Stimulated activated naive CD4-positive, alpha-beta T cell treated with Interleukin-2 at 50 U/mL for 16 hours (primary cell): ENCODE measurements at regions not wholly inside any gene's neighbourhood (a gene's known extent, or its start where the extent isn't known, plus 50 kb on each side); places are given as distances from the start of the nearest gene placed in this dataset.
"Not testable (repeated sequence)": the region's sequence is repeated elsewhere in the genome, so short reads cannot be mapped to it uniquely, and the experiment has no call there.

ENCODE experiments used
- DNase-seq: peaks from one replicate; lab custom pipeline; 2025; lab: John Stamatoyannopoulos, UW

DNA sequence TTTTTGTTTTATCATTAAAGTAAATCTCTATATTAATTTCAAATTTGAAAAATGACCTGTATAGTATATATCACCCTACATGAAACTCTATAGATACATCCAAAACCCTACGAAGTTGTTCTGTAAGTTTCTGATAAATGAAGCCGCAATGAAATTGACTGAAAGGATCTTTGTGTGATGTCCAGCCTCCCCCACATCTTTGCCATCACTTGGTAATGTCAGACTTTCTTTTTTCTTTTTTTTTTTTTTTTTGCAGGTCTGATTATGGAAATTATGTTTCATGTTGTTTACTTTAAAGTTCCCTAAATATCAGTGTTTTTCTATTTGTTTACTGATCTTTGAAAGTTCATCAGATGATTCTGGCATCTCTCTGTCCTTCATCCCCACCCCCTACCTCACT lies 155.6 kb upstream of the CDH4 start:
- DNase-seq, result no peak

GRCh38 chr20:61099806-61100205 lies 152.3 kb upstream of the CDH4 start:
- DNase-seq, result no peak

GRCh38 chr20:61100489-61100888 lies 151.6 kb upstream of the CDH4 start:
- no peak for DNase-seq

GRCh38 chr20:61101321-61101720 lies 150.7 kb upstream of the CDH4 start:
- not testable (repeated sequence) for DNase-seq

- DNase-seq, result no peak
Measured at GRCh38 chr20:61104232-61104631, 147.8 kb upstream of the CDH4 start.

GRCh38 chr20:61105395-61105794 lies 146.7 kb upstream of the CDH4 start:
- DNase-seq, result no peak

DNA sequence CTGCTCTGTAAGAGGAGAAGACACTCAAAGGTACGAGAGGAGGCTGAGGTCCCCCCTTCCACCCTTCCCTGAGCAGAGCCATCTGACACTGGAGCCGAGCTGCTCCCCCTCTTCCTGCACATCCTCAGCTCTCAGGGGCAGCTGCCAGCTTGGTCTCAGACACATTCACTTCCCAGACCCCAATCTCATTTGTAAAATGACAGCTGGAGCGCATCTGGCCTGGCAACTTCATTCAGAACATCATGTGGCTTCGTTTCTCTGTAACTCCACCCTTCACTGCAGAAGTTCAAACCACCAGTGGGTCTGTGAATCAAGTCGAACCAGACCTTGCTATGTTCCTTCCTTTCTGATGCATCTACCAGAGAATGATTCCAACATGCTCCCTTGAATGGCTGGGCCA lies 145.6 kb upstream of the CDH4 start:
- DNase-seq, result no peak

- DNase-seq, result no peak
Measured at GRCh38 chr20:61109221-61109805, 142.7 kb upstream of the CDH4 start.

DNA sequence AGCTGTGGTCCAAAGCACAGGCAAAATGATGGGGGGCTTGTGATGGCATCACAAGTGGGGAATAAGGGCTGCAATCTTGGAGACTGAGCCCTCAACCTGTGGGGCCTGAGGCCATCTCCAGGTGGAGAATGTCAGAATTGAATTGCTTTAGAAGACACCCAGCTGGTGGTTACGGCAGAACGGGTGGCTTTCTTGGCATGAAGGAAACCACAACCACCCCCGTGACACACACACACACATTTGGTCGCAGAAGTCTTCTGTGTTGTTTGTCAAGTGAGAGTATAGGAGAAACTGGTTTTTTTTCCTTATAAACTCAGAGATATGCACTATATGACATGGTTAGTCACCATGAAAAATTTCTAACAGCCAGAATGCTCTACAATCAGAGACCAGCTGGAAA lies 139.5 kb upstream of the CDH4 start:
- no peak for DNase-seq

- DNase-seq, result no peak
Measured at GRCh38 chr20:61113731-61114130, 138.3 kb upstream of the CDH4 start.

DNA sequence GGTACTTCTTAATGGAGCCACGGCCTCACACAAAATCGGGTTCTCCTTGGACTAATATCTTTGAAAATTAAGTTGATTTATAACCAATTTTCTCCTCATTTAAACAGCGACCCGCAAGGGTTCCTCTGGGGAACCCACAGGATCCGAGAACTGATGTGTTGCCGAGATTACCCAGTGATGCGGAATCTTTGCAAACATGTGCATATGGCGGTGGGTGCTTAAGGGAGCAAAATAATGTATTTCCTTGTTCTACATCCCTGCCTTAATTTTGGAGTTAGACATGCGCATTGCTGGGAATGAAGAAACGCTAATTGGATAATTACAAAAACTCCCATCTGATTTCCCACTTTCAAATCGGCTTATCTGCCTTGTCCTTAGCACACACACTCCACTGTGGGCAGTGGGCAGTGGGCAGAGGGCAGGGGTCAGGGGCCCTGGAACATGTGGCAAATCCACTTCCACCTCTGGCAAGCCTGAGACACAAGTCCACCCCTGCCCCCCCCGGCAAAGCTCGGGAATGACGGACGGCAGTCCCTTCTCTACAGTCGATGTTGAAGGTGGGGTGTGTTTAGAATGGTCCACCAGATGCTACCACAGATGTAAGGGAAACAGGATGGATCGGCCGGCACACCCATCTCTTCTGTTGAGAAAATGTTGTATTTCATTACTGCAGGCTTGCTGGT lies 137.4 kb upstream of the CDH4 start:
- DNase-seq, result no peak

- no peak for DNase-seq
Measured at GRCh38 chr20:61115364-61116065, 136.5 kb upstream of the CDH4 start.

DNA sequence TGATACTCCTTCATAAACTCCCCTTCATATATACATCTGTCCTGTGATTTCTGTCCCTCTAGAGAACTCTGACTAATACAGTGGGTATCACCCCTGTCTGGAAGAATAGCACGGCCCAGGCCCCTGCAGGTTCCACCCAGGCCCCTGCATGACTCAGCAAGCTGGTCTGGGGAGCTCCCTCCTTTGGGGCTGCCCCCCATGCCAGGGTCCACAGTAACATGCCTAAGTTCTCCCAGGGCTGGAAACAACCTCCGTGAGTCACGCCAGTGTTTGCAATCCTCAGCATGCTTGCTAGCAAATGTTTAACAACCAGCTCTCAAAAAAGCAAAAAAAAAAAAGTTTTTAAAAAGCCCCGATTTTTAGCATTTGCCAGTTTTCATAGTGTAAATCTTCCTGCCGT lies 134.3 kb upstream of the CDH4 start:
- no peak for DNase-seq

GRCh38 chr20:61118429-61119224 lies 133.4 kb upstream of the CDH4 start:
- DNase-seq, result no peak

DNA sequence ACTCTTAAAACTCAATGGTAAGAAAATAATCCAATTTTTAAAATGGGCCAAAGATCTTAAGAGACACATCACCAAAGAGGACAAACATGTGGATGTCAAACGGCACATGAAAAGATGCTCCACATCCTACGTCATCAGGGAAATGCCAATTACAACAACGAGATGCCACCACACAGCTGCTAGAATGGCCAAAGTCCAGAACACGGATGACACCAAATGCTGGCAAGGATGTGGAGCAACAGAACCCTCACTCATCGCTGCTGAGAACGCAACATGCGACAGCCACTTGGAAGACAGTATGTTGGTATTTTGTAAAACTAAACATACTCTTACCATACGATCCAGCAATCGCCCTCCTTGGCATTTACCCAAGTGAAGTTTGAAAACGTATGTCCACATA lies 132.8 kb upstream of the CDH4 start:
- DNase-seq, result no peak

DNA sequence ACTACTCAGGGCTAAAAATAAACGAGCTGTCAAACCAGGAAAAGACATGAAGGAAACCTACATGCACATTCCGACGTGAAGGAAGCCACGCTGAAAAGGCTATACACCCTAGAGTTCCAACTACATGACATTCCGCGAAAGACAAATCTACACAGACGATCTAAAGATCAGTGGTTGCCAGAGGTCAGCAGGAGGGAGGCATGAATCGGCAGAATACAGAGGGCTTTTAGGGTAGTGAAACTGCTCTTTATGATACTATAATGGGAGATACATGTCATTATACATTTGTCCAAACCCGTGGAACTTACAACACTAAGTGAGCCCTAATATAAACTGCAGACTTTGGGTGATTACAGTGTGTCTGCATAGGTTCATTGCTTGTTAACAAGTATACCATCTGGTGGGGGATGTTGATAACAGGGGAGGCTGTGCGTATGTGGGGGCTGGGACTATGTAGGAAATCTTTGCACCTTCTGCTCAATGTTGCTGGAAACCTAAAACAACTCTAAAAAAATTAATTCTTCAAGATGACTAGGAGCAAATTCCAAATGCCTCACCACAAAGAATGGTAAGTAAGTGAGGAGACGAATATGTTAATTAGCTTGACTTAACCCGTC lies 132.2 kb upstream of the CDH4 start:
- DNase-seq, result no peak

- no peak for DNase-seq
Measured at GRCh38 chr20:61120595-61121515, 131.2 kb upstream of the CDH4 start.

DNA sequence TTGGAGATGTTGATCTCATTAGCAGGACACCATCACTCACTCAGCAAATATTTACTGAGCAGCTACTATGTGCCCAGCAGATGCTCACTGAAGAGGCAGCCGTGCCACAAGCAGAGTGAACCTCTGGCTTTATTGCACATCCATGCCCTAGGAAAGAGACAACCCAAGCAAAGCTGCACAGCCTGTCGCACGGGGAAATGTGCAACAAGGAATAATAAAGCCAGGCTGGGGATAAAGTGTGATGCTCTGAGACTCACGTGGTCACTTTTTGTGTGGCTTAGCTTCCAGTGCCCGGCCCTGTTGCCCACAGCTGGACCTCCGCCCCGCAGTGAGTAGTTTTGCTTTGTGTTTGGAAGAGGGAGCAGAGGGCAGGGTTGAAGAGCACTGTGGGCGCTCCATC lies 130.4 kb upstream of the CDH4 start:
- no peak for DNase-seq

DNA sequence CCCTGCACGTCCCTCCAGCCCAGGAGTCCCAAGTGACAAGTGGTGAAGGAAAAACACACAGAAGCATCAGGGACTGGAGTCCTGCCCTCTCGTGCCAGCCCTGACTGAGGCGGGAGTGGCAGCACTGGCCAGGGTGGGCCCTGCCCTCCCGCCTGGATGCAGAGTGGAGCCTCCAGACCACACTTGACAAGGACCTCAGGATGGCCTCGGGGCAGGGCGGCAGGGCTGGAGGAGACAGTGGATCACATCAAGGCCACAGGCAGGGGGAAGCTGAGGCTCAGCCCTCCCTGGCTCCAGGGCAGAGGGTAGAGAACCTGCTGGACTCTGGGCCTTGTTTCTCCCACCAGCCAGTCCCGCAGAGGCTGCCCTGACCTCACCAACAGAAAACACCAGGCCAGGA lies 128.8 kb upstream of the CDH4 start:
- no peak for DNase-seq

DNA sequence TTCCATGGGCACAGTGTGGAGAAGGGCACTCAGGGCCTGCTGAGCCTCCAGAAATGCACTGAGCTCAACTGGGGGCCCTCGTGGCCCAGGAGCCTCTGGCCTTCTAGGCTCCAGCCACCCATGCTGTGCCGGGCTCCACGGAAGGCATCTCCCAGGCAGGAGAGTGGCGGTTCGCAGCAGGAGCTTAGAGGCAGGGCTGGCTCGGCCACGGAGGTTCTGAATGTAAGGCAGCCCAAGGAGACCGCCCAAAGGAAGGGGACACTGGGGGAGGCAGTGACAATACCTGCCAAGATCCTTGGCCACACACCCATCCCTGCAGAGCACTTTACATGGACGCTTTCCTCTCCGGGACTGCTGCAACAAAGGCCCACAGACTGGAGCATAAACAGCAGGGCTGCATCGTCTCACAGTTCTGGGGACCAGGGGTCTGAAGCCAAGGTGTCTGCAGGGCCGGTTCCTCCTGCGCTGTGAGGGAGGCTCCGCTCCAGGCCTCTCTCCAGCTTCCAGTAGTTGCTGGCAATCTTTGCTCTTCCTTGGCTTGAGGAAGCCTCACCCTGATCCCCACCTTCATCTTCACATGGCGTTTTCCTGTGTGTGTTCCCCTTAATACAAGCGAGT lies 128.2 kb upstream of the CDH4 start:
- no peak for DNase-seq

GRCh38 chr20:61125076-61125475 lies 127.0 kb upstream of the CDH4 start:
- no peak for DNase-seq
